HG03025 (cell line): ENCODE measurements at regions not wholly inside any gene's neighbourhood (a gene's known extent, or its start where the extent isn't known, plus 50 kb on each side); places are given as distances from the start of the nearest gene placed in this dataset.

Source experiments
- ATAC-seq: cut with Tn5 transposase; IDR thresholded peaks from one replicate; pipeline ENCODE4 v1.9.1; 2021; ENCODE audit warnings: mild to moderate bottlenecking, moderate library complexity; ENCODE audit not compliant: unreplicated experiment, low FRiP score

- no peak for ATAC-seq
Observed at GRCh38 chr14:86521843-86522242, 991.9 kb downstream of the FLRT2 start.

GRCh38 chr14:86521031-86521730, 991.2 kb downstream of the FLRT2 start:
- ATAC-seq = no peak

GRCh38 chr14:86518298-86518697, 988.4 kb downstream of the FLRT2 start:
- no peak for ATAC-seq

DNA sequence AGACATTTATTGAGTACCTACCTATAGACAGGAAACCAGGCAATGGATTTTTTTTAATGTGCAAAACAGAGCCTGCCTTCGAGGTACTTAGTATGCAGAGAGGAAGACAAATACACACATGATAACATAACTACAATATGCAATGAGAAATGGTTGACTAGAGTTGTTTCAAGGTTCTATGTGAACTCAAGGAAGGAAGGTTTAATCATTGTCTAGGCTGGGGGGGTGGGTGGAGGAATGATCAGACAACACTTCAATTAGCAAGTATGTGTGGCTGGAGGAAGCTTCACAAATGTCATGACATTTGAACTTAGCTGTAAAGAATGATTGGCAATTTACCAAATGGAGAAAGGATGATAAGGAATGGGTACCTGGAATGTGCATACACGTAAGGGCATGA, 985.3 kb downstream of the FLRT2 start:
- no peak for ATAC-seq

DNA sequence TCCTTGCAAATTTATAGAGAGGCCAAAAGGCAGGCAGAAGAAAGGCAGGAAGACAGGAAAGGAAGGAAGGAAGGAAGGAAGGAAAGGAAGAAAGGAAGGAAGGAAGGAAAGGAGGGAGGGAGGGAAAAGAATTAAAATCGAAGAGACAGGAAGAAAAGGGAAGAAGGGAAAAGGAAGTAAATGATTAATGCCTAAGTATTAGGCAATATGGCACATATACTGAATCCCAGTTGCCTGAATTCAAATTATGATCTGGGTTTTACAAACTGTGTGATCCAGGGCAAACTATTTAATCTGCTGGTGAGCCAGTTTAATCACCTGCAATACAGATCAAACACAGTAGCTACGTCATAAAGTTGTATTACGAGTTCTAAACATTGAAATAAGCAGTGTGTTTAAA, 983.6 kb downstream of the FLRT2 start:
- ATAC-seq = no peak

GRCh38 chr14:86513056-86513455, 983.1 kb downstream of the FLRT2 start:
- ATAC-seq = no peak

DNA sequence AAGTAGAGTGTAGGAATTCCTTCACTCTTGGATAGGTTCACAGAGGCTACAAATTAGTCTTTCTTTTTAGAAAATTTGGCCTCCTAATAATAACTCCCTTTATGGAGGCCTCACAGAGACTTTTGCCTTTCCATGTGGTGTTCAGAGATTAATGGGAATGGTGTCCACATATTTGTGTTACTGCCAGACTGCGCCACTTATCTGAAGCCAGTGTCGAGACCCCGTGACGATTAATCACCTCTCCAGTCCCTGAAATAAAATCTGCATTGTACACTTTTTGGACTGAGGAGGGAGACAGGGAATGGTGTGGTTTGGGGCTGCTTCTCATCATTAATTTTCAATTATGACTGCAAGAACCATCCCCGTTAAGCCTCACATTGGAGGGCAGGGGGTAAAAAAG, 980.5 kb downstream of the FLRT2 start:
- ATAC-seq = no peak

GRCh38 chr14:86505808-86506207, 975.9 kb downstream of the FLRT2 start:
- no peak for ATAC-seq

DNA sequence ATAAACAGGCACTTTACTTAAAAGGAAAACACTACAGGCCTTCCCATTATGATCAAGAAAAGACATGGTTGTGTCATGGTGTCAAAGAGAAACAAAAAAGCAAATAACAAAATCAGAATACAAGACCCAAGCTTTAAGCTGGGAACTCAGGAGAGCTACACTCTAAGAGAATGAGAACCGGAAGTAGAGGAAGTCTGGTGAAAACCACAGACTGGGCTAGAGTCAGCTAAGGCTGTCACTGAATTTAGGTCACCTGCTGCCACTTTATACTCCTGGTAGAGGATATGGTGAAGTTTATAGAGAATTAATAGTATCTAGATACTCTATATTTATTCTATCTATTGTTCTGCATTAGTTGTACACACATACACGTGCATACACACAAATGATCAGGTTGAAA, 971.7 kb downstream of the FLRT2 start:
- ATAC-seq = no peak

GRCh38 chr14:86491743-86492142, 961.8 kb downstream of the FLRT2 start:
- ATAC-seq = no peak

DNA sequence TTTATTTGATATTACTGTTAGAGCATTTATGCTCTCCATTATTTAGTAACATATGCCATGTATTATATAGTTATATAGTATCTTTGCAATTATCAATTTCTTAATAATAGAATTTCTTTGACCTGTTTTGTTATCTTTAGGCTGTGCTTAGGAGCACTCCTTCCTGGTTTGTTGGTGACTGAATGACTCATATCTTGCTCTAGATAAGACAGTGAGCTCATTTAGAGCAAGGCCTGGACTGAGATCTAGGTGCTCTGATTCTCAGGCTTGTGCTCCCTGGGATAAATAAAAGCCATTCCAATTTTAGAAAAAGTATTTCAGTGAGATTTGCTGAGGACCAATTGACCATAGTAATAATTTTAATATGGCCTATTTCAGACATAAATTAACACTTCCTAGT, 951.2 kb downstream of the FLRT2 start:
- no peak for ATAC-seq

GRCh38 chr14:86464341-86464740, 934.4 kb downstream of the FLRT2 start:
- ATAC-seq = no peak

DNA sequence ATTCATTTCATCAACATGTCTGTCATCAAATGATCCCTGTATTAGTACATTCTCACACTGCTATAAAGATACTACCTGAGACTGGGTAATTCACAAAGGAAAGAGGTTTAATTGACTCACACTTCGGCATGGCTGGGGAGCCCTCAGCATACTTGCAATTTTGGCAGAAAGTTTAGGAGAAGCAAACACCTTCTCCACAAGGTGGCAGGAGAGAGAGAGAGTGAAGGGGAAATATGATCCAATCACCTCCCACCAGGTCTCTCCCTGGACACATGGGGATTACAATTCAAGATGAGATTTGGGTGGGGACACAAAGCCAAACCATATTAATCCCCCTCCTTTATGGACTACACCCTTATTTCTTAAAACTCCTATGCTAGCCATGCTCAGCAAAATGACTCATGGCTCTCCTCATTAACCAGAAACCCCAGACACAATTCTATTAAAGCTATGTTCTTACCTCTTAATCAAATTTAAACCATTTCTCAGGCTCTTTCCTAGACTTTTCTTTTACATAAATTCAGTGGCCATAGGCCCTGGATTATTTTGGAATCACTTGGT, 932.3 kb downstream of the FLRT2 start:
- no peak for ATAC-seq

- ATAC-seq = no peak
Observed at GRCh38 chr14:86457481-86458135, 927.7 kb downstream of the FLRT2 start.

GRCh38 chr14:86450085-86450484, 920.1 kb downstream of the FLRT2 start:
- no peak for ATAC-seq

GRCh38 chr14:86442135-86442534, 912.2 kb downstream of the FLRT2 start:
- ATAC-seq = no peak

DNA sequence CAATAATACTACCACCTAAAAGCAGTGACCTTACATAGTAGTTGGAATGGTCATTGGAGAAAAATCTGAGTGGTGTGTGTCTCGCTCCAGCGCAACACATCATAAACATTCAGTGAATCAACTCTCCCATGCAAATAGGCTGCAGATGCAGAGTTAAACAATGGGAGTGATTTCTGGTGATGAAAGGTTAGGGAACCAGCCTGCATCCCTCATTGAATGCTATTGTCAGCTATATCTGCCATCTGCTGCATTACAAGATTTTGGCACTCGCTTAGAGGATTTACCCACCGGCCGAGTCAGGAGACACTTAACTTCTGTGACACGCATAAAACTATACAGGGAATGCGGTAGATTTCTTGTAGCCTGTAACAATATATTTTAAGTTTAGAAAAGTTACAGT, 900.9 kb downstream of the FLRT2 start:
- no peak for ATAC-seq

DNA sequence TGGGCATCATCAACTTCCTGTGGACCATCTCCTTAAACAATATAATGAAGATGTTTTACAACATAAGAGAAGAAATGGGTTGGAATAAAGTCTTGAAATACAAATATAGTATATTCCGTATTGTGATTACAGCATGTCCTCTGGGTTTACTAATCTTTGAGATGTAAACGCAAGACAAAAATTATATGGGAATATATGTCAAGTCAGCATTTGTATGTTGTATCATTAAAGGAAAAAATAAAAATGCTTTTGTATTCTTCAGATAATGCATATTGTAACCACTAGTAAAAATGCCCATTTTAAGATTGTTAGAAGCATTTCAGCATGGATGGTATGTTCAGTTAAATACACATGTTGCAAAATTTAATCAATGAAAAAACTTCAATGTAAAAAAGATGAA, 893.3 kb downstream of the FLRT2 start:
- ATAC-seq = no peak

- ATAC-seq = no peak
Observed at GRCh38 chr14:86420131-86420530, 890.2 kb downstream of the FLRT2 start.

GRCh38 chr14:86414146-86414545, 884.2 kb downstream of the FLRT2 start:
- no peak for ATAC-seq

GRCh38 chr14:86404989-86405649, 875.2 kb downstream of the FLRT2 start:
- no peak for ATAC-seq

DNA sequence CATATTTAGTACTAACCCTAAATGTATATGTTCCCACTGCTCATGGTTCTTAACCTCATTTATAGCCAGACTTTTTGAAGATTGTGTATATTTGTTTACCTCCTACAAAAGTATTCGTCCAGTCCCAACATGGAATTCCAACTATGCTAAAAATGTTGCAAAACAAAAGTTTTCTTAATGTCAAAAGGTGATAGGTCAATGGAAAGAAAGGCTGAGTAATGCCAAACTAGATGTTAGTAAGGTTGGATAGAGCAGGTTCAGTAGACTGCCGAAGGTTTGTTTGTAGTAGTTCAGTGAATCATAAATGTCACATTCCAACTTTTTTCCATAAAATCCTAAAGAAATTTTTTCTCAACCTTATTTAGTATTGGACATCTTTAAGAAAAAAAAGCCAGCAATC, 874.5 kb downstream of the FLRT2 start:
- ATAC-seq = no peak
